ES-I3 (cell line): ENCODE measurements at regions not wholly inside any gene's neighbourhood (a gene's known extent, or its start where the extent isn't known, plus 50 kb on each side); places are given as distances from the start of the nearest gene placed in this dataset.

Experiments
- H3K36me3 ChIP-seq: 2 replicates; pipeline ENCODE4 v1.6.1; 2013; ENCODE audit warnings: mild to moderate bottlenecking, low read length, control low read depth, moderate library complexity; ENCODE audit not compliant: insufficient read depth
- H3K4me1 ChIP-seq: 2 replicates; pipeline ENCODE4 v1.6.1; 2013; ENCODE audit warnings: mild to moderate bottlenecking, control low read depth, low read length; ENCODE audit not compliant: insufficient read depth
- H3K9ac ChIP-seq: 2 replicates; pipeline ENCODE4 v1.6.1; 2013; ENCODE audit warnings: low read depth, mild to moderate bottlenecking, low read length, moderate library complexity
- H3K9me3 ChIP-seq: 2 replicates; pipeline ENCODE4 v1.6.1; 2013; ENCODE audit warnings: mild to moderate bottlenecking, low read length, moderate library complexity; ENCODE audit not compliant: control insufficient read depth, insufficient read depth

- no peaks in the 10 kb centered on the region; the same call in 1 of the 2 replicates for H3K4me1 ChIP-seq
- no peak overlapping the region for H3K9ac ChIP-seq
- H3K9me3 ChIP-seq = no peaks in the 10 kb centered on the region
Measured at GRCh38 chr10:129335942-129336341, 131.1 kb upstream of the MGMT start.

GRCh38 chr10:129339191-129339590 lies 127.8 kb upstream of the MGMT start:
- no peak overlapping the region for H3K9ac ChIP-seq
- H3K4me1 ChIP-seq = no peaks in the 10 kb centered on the region
- H3K9me3 ChIP-seq = no peaks in the 10 kb centered on the region
- H3K36me3 ChIP-seq = no peaks in the 10 kb centered on the region; the same call in 1 of the 2 replicates

More at GRCh38 chr10:129335942-129336341, 131.1 kb upstream of the MGMT start:
- no peaks in the 10 kb centered on the region; the same call in 1 of the 2 replicates for H3K36me3 ChIP-seq

DNA sequence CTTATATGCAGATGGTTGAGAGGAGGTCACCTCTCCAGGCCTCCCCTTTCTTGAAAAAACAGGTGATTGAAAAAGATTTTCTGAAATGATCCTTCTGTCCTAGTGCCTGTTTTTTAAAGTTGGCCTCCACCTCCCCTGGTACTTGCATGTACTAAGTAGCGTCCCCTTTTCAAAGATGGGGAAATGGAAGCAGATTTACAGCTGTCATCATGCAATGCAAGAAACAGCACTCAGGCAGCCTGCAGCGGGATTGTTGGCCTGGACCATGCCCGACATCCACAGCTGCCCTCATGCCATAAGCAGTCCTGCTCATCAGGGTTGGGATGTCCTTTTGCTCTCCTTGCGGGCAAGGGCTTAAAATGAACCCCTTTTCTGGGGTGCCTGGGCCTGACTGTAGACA lies 127.2 kb upstream of the MGMT start:
- no peaks in the 10 kb centered on the region for H3K9me3 ChIP-seq
- H3K36me3 ChIP-seq = no peaks in the 10 kb centered on the region; the same call in 1 of the 2 replicates
- no peaks in the 10 kb centered on the region for H3K4me1 ChIP-seq
- no peak overlapping the region for H3K9ac ChIP-seq

DNA sequence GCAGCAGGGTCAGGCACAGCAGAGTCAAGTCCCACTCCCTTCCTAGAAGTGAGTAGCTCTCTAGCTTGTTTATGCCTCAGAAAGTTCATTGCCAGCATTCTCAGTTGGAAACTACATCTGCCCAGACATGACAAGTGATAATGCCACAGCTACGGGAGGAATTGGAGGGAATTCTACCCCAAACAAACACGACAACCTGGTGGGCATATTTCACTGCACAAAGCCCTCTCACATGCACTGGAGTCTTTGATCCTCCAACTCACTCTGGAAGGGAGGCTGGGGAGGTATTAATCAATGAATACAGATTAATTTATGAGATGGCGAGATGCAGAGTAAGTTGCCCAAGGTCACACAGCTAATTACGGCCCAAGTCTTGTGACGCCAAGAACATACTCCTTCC lies 126.0 kb upstream of the MGMT start:
- Histone ChIP-seq H3K36me3 (no peaks in the 10 kb centered on the region; the same call in 1 of the 2 replicates), H3K4me1 (no peaks in the 10 kb centered on the region), H3K9ac (no peak overlapping the region), H3K9me3 (no peaks in the 10 kb centered on the region)

GRCh38 chr10:129342385-129342784 lies 124.7 kb upstream of the MGMT start:
- Histone ChIP-seq H3K9ac (no peak overlapping the region), H3K36me3 (no peaks in the 10 kb centered on the region; the same call in 1 of the 2 replicates), H3K9me3 (no peaks in the 10 kb centered on the region)

GRCh38 chr10:129343141-129343540 lies 123.9 kb upstream of the MGMT start:
- Histone ChIP-seq H3K4me1 (no peaks in the 10 kb centered on the region), H3K9me3 (no peaks in the 10 kb centered on the region), H3K36me3 (no peaks in the 10 kb centered on the region), H3K9ac (no peak overlapping the region)

More at GRCh38 chr10:129342385-129342784, 124.7 kb upstream of the MGMT start:
- H3K4me1 ChIP-seq = no peaks in the 10 kb centered on the region

DNA sequence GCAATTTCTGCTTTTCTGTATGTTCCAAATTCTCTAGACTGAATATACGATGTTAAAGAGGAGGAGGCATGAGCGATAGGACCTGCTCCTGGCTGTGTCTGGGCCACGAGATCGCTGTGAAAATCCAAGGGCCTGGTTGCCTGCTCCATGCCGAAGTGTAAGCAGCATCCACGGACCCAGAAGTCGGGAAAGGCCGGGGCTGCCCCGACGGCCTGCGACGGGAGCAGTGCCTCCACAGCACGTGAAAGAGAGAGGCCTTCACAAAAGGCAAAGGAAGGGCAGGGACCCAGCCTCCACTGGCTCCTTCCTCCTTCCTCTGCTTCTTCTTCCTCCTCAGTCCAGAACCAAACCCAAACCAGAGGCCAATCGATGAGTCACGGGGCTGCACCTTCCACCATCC lies 122.9 kb upstream of the MGMT start:
- no peaks in the 10 kb centered on the region for H3K9me3 ChIP-seq
- no peaks in the 10 kb centered on the region for H3K36me3 ChIP-seq
- no peak overlapping the region for H3K9ac ChIP-seq
- H3K4me1 ChIP-seq = no peaks in the 10 kb centered on the region

DNA sequence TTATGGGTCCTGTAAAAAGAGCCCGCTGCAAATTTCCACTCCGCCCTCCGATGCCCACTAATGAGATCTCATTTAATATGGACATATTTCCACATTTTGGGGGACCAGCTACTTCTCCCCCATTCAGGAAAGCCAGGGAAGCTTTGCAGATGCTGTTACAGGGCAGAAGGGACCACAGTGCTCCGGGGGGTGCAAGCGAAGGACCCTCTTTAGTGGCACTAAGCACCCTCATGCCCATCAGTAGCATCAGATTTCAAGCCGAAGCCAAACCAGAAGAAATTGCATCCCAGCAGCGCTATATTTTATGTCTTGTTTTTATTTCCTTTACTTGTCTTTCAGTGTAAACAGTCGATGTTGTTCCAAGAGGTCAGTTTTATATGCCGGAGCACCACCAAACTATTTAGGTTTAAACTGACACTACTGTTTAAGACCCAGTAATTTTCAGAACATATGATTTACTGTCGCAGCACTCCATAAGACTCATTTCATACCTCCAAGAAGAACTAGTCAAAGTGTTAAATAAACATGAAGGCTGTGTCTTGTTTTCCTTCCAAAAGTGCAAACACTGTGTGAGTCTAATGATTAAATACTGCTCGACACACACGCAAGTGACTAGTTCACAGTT lies 122.2 kb upstream of the MGMT start:
- Histone ChIP-seq H3K9me3 (no peaks in the 10 kb centered on the region), H3K36me3 (no peaks in the 10 kb centered on the region), H3K9ac (no peak overlapping the region), H3K4me1 (no peaks in the 10 kb centered on the region)

- H3K9ac ChIP-seq = no peak overlapping the region
- H3K9me3 ChIP-seq = no peaks in the 10 kb centered on the region
- H3K4me1 ChIP-seq = no peaks in the 10 kb centered on the region
- H3K36me3 ChIP-seq = no peaks in the 10 kb centered on the region
Measured at GRCh38 chr10:129345763-129346162, 121.3 kb upstream of the MGMT start.

- no peak overlapping the region for H3K9ac ChIP-seq
- no peaks in the 10 kb centered on the region; the same call in 1 of the 2 replicates for H3K9me3 ChIP-seq
- H3K4me1 ChIP-seq = no peaks in the 10 kb centered on the region
- H3K36me3 ChIP-seq = no peaks in the 10 kb centered on the region
Measured at GRCh38 chr10:129350690-129351089, 116.4 kb upstream of the MGMT start.

DNA sequence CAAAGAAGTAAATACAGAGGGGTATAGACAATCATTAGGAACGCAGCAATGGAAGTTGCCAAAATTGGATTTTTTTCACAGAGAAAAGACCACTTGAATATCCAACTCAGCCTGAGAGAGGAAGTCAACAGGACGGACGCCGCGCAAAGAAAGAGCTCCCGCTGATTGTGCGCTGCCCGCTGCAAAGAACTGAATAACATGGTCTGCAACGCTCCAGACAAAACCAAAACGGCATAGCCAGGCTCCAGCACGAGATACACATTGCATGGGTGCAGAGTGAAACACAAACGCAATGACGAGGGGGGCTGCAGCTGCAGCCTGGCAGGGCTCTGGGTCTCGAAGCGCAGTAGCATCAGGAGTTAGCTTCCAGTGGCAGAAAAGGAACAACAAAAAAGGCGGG lies 113.9 kb upstream of the MGMT start:
- H3K9me3 ChIP-seq = peaks cover 7% of the 10 kb centered on the region; the same call in 1 of the 2 replicates
- no peak overlapping the region for H3K9ac ChIP-seq
- no peaks in the 10 kb centered on the region for H3K36me3 ChIP-seq
- H3K4me1 ChIP-seq = no peaks in the 10 kb centered on the region

GRCh38 chr10:129360046-129360445 lies 107.0 kb upstream of the MGMT start:
- Histone ChIP-seq H3K4me1 (no peaks in the 10 kb centered on the region), H3K36me3 (no peaks in the 10 kb centered on the region), H3K9me3 (peaks cover 7% of the 10 kb centered on the region; the same call in 1 of the 2 replicates), H3K9ac (no peak overlapping the region)

- H3K9ac ChIP-seq = no peak overlapping the region
- H3K36me3 ChIP-seq = no peaks in the 10 kb centered on the region
- no peaks in the 10 kb centered on the region for H3K9me3 ChIP-seq
- no peaks in the 10 kb centered on the region for H3K4me1 ChIP-seq
Measured at GRCh38 chr10:129361676-129362376, 105.2 kb upstream of the MGMT start.

- no peaks in the 10 kb centered on the region for H3K4me1 ChIP-seq
- no peak overlapping the region for H3K9ac ChIP-seq
- H3K9me3 ChIP-seq = no peaks in the 10 kb centered on the region
- H3K36me3 ChIP-seq = no peaks in the 10 kb centered on the region
Measured at GRCh38 chr10:129364949-129365348, 102.1 kb upstream of the MGMT start.

DNA sequence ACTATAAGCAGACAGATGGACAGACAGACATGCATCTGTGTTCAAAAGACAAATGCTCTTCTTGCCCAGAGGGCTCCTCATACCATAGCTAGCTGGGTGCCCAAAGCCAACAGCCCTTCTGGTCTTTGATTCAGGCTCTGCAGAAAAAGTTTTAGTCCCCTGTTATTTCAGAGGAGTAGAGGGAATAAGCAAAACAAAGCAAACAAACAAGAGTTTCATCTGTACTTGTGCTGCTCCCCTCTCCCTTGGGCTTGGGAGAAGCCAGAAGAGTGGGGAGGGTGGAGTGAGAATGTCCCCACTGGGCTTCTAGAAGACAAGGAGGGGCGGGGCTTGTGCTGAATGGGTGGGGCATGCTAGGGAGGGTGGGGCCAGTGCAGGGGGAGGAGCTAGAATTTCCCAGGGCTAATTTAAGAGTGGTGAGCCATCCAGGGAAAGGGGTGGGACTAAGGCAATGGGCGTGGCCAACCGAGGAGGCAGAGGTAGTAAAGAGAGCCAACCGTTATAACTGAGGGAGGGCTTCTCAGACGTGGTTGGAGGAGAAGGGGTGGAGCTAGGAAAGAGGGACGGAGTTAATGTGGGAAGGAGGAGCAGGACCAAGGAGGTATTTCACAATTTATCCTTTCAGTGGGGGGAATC lies 101.2 kb upstream of the MGMT start:
- no peak overlapping the region for H3K9ac ChIP-seq
- H3K36me3 ChIP-seq = no peaks in the 10 kb centered on the region
- no peaks in the 10 kb centered on the region for H3K4me1 ChIP-seq
- H3K9me3 ChIP-seq = no peaks in the 10 kb centered on the region
